Stimulated activated CD4-positive, alpha-beta T cell treated with anti-CD3 and anti-CD28 coated beads, Interleukin-12 subunit alpha, Interleukin-12 subunit beta, amount 100 ng/mL, for 4 hours (primary cell): ENCODE measurements at regions not wholly inside any gene's neighbourhood (a gene's known extent, or its start where the extent isn't known, plus 50 kb on each side); places are given as distances from the start of the nearest gene placed in this dataset.
"Not testable (repeated sequence)": the region's sequence is repeated elsewhere in the genome, so short reads cannot be mapped to it uniquely, and the experiment has no call there.

Source experiments
- DNase-seq: peaks from one replicate; pipeline ENCODE4 v3.0.0-alpha.2; 2020

GRCh38 chr6:163776196-163776905, 361.8 kb downstream of the QKI start:
- DNase-seq = no peak

GRCh38 chr6:163775313-163775712, 360.8 kb downstream of the QKI start:
- DNase-seq = no peak

GRCh38 chr6:163774485-163774884, 360.0 kb downstream of the QKI start:
- no peak for DNase-seq

- DNase-seq = no peak
These were observed 359.1 kb downstream of the QKI start for GRCh38 chr6:163773646-163774045.

- DNase-seq = no peak
These were observed 358.2 kb downstream of the QKI start for GRCh38 chr6:163772701-163773100.

GRCh38 chr6:163771180-163771579, 356.7 kb downstream of the QKI start:
- no peak for DNase-seq

- DNase-seq = no peak
These were observed 354.4 kb downstream of the QKI start for GRCh38 chr6:163768905-163769304.

GRCh38 chr6:163766936-163767335, 352.4 kb downstream of the QKI start:
- DNase-seq = no peak

- no peak for DNase-seq
These were observed 350.8 kb downstream of the QKI start for GRCh38 chr6:163765335-163765734.

GRCh38 chr6:163764565-163764964, 350.0 kb downstream of the QKI start:
- no peak for DNase-seq

GRCh38 chr6:163761481-163761880, 347.0 kb downstream of the QKI start:
- DNase-seq = no peak

- DNase-seq = no peak
These were observed 346.3 kb downstream of the QKI start for GRCh38 chr6:163760860-163761259.

- no peak for DNase-seq
These were observed 345.0 kb downstream of the QKI start for GRCh38 chr6:163759542-163759941.

- DNase-seq = no peak
These were observed 343.0 kb downstream of the QKI start for GRCh38 chr6:163757520-163757919.

GRCh38 chr6:163756079-163756478, 341.6 kb downstream of the QKI start:
- no peak for DNase-seq

GRCh38 chr6:163754866-163755265, 340.3 kb downstream of the QKI start:
- DNase-seq = no peak

GRCh38 chr6:163753430-163753829, 338.9 kb downstream of the QKI start:
- DNase-seq = no peak

GRCh38 chr6:163752446-163752845, 337.9 kb downstream of the QKI start:
- DNase-seq = no peak

GRCh38 chr6:163751032-163751525, 336.6 kb downstream of the QKI start:
- DNase-seq = no peak

GRCh38 chr6:163750431-163751031, 336.0 kb downstream of the QKI start:
- DNase-seq = no peak

- no peak for DNase-seq
These were observed 334.4 kb downstream of the QKI start for GRCh38 chr6:163748886-163749285.

- DNase-seq = no peak
These were observed 333.5 kb downstream of the QKI start for GRCh38 chr6:163748036-163748435.

GRCh38 chr6:163747058-163747457, 332.5 kb downstream of the QKI start:
- DNase-seq = not testable (repeated sequence)

- no peak for DNase-seq
These were observed 331.2 kb downstream of the QKI start for GRCh38 chr6:163745536-163746400.
